ENCODE measurements at regions not wholly inside any gene's neighbourhood (a gene's known extent, or its start where the extent isn't known, plus 50 kb on each side); places are given as distances from the start of the nearest gene placed in this dataset.
"Not testable (repeated sequence)": the region's sequence is repeated elsewhere in the genome, so short reads cannot be mapped to it uniquely, and the experiment has no call there.

DNA sequence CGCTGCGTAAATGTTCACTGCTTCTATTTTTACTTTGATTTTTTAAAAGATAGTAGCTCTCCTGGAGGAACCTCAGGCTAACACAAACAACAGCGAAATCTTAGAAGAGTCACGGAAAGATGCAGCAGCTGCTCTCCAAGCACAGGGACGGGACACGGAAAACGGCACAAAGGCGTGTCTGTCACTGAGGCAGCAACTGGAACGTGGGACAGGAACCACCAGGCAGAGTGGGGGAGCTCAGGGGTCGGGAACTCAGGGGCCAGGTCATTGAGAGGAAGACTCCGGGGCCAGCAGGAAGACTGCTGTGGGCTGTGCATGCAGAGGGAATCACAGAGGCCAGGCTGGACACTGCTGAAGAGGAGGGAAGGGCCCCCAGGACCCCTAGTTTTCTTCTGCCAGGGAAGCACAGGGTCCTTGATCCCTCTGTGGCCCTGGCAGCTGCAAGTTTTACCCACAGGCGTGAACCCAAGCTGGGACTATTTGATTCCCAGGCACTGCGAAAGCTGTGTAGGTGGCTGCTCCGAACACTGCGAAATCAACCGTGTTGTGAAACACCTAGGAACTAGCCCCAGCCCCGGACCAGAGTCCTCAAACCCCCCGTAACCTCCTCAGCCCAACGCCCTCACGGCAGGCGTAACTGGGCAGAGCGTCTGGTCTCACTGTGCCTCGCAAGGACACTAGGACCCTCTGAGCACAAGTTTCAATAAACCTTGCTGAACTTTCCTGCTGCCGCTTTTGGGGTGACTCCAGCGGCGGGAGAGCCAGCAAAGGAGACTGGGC is 263.0 kb downstream of the EIPR1 start:
- DNase-seq, result no peak

DNA sequence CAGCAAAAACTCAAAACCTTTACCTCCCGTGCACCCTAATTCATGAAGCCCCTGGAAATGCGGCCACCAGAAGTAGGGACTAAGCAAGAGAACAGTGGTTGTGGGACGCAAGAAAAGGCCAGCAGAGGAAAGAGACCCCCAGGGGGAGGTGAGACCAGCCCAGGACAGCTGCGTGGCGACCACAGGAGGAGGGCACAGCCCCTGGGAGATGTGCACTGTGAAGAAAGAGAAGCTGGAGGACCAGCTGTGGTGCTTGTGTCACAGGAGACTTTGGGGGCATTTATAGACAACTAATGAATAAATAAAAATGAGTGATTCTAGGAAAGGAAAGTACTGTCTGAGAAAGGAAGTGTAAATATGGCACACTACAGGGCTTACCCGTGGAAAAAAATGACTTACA is 263.8 kb downstream of the EIPR1 start:
- DNase-seq, result no peak

DNA sequence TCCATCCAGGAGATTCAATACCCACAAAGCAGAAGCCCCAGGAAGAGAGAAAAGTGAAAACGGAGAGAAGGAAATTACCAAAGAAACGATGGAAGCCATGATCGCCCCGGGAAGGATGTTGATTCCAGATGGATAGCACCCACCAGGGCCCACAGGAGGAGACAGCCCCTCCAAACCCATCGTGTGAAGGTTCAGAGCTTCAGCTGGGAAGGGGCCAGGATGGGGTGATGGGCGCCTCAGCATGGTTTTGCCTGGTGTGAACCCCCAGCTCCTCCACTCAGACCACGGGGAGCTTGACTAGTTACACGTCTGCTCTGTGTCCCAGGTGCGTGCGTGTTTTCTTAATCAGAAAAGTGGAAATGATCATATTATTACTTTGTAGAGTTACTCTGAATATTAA is 264.5 kb downstream of the EIPR1 start:
- no peak for DNase-seq

DNA sequence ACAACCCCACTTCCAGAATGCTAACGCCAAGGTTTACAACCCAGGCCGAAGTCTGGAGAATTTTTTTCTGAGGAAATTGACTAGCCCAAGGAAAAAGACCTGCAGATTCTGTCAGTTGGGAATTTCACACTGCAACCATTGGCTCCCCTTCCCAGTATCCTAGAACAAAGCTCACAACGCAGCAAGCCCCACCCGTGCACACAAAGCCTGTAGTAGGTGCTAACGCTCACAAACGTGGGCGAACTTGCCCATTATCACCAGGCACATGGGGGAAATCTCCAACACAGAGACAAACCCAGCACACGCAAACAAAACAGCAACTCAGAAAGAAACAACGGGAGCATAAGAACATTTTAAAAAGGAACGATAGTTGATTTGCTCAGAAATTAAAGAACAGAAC is 265.1 kb downstream of the EIPR1 start:
- DNase-seq, result no peak

DNA sequence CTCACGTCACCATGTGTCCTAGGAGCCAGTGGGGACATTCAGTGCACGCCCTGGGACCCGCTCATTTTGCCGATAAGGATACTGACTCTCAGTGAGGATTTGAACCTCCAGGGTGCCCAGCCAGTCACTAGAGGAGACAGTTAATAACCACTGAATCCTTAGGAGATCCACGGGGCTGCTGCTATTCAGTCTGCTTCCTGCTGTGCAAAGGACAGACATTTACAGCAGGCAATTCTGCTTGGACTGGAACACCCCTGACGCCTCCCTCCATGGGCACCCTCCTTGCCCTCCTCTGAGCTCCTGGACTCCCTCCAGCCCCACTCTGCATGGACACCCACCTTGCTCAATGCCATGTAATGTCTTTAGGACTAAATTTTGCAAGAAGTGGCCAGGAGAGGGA is 265.5 kb downstream of the EIPR1 start:
- no peak for DNase-seq

DNA sequence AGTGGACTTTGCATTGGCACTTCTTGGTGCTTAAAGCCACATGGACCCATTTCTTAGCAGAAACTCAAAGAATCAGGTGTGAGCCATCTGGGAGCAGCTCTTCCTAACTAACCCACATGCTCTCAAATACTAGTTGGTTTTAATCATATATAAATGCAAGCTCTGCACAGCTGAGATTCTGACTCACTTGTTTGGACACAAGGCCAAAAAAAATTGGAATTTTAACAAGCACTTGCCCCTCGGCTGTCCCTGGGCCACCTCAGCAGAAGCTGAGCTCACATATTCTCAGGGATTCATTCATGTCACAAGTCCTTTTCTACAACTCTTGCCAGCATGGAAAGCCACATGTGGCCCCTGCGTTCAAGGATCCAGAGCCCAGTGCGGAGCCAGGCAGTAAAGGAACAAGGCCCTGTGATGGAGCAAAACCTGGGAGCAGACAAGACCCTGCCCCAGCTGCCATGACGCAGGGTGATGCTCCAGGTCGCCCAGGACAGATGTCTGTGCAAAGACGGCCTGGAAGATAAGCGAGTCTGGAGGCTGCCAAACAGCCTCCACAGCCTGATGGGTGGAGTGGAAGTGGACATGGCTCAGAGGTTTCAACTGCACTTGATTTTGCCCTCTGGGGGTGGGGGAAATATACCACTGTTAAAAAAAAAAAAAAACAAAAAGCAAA is 266.5 kb downstream of the EIPR1 start:
- DNase-seq, result peak; percentile 47

DNA sequence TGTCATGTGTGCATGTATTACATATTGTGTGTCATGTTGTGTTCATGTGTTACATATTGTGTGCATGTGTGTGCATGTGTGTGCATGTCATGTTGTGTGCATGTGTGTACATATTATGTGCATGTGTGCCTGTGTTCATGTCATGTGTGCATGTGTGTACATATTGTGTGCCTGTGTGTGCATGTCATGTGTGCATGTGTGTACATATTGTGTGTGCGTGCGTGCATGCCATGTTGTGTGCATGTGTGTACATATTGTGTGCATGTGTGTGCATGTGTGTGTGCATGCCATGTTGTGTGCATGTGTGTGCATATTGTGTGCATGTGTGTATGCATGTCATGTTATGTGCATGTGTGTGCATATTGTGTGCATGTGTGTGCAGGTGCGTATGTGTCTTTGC is 267.1 kb downstream of the EIPR1 start:
- DNase-seq, result no peak

DNA sequence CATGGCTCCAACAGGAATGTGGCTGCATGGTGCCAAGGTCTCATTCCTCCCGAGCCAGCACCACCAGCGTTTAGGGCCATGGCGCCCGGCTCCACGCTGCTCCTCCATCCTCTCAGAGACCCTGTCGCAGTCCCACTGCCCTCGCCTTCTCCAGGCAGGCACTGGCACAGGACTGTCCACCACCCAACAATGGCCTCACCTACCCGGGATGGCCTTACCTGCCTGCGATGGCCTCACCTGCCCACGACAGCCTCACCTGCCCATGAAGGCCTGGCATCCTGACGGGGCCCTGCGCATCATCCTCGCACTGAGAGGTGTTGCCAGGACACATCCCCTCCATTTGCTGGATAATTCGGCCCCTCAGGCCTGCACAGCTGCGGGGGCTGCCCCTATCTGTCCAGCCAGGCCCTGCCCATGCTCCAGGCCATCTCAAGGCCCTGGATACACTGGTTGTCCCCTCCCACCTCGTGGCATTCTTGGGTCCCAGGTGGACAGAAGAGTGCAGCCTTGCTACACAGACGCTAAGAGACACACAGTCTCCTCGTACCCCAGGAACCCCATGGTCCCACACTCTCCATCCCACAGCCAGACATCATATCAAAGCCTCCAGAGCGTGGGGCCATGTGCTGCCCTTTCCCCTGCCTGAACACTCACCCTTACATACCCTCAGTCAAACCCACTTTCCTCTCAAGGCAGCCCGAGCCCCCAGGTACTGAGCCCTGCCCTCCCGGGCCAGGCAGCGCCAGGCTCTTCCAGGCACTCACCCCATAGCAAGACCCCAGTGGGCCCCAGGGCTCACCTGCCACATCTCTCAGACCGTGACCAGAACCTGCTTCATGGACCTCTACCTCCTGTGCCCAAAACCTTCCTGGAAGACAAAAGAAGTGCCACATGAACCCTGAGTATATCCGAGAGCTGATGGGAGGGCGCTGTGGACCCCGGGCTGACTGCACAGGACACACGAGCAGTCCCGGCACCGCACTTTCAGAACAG is 268.6 kb downstream of the EIPR1 start:
- DNase-seq, result peak; percentile 51

DNA sequence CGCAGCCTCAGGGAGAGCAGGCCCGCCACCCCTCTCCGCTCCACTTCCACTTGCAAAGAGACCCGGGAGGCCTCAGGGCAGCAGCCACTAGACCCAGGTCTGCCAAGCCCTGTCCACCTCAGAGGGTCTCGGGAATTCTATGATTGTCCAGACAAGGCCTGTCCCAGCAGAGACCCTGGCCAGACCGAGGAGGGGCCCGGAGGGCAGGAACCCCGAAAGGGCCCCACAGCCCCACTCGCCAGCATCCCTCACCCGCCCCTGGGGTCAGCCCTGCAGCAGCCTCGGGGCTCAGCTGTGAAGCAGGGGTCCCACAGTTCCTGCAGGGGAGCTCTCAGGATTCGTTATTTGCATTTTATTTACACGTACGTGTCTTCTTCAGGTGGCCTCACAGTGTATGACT is 269.5 kb downstream of the EIPR1 start:
- peak; percentile 51 for DNase-seq

DNA sequence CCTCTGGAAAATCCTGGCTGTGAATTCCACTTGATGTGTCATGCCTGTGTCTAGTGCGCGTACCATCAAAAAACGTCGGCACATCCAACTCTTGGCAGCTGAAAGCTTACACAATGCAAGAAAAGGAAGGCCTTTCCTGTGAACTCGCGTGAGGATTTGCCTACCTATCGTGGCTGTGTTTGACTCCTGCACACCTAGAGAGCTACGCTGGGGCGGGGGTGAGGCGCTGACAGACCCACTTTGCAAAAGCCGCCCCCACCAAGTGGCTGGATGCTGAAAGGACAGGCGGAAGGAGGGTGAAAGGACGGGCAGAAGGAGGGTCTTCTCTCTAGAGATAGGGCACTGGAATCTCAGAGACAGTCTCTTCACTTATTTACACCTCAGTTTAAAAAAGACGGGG is 270.1 kb downstream of the EIPR1 start:
- DNase-seq, result peak; percentile 52

DNA sequence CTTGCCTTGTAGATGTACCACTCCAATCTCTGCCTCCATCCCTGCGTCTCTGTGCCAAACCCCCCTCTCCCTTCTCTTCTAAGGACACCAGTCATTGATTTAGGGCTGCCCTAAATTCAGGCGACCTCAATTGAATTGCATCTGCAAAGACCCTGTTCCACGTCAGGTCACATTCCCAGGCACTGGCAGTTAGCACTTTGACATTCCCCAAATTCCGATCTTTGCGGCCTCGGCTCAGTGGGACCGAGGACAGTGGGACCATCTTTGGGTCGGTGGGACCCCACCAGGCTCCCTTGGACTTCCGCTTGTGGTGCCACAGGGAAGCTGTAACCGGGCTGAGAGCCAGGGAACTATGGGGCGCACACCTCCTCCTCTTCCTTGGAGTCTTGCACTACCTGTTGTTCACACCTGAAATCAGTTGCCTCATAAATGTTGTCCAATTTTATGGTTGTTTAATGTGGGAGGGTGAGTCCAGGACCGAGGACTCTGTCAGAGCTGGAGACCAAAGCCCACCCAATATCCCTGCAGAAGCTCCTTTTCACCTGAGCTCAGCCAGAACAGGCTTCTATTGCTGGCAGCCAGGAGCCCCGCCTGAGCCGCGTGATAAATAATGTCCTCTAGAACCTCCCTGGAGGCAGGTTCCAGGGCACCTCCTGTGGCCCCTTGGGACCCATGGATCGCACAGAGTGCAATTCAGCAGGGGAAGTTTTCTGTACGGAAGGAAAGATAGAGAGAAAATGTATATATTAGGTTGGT is 271.6 kb downstream of the EIPR1 start:
- DNase-seq, result peak; percentile 67

DNA sequence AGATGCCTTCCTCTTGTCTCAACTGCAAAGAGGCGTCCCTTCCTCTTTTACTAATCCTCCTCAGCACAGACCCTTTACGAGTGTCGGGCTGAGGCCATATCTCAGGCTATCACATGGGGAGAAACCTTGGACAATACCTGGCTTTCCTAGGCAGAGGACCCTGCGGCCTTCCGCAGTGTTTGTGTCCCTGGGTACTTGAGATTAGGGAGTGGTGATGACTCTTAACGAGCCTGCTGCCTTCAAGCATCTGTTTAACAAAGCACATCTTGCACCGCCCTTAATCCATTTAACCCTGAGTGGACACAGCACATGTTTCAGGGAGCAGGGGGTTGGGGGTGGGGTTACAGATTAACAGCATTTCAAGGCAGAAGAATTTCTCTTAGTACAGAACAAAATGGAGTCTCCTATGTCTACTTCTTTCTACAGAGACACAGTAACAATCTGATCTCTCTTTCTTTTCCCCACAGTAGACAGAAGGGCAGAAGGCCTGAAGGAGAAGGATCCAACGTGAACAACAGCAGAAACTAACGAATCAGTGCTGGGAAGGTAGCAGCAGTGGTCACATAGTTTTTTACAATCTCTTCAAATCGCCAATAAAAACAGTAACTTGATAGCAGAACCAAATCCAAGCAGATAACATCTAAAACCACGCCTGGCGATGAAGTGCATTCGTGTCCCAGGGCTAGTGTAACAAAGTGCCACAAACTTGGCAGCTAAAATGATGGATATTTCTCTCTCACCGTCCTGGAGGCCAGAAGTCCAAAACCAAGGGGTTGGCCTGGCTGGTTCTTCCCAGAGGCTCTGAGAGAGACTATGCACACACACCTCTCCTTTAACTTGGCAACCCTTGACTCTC is 272.4 kb downstream of the EIPR1 start:
- DNase-seq, result not testable (repeated sequence)

DNA sequence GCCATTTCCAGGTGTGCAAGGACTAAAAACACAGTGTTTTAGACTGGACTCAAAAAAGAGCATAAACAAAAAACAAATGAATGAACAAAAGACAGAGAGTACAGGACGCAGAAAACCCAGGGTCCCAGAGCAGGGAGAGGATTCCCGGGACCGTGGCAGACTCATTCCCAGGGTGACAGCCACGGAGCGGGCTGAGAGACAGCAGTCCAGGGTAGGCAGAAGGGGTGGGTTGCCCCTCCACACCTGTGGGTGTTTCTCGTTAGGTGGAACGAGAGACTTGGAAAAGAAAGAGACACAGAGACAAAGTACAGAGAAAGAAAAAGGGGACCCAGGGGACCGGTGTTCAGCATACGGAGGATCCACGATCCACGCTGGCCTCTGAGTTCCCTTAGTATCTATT is 273.4 kb downstream of the EIPR1 start:
- no peak for DNase-seq

DNA sequence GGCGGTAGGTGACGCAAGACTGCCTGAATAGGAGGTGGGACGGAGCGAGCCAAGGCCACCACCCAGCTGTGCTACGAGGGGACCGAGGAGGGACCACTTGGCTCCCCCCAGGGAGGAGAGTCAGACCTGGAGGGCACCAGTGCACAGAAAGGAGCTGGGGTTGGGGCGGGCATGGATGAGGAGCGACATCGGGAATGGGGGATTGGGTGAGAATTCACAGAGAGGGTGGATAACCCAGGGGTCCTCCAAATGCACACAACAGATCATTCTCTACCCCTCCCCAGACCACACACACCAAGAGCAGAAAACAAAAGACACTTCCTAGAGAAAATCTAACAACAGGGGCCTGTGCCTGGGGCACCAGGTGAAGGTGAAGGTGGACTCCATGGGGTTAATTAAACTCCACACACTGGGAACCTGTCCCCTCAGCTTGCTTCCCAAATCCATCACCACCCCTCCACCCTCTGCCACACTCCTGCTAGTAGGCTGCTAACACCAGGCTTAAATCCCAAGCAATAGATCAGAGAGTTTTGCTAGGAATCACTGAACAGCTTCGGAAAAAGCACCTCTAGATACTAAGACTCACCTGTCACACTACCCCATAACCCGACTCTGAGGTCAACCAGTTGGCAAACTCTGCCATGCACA is 274.6 kb downstream of the EIPR1 start:
- DNase-seq, result no peak

DNA sequence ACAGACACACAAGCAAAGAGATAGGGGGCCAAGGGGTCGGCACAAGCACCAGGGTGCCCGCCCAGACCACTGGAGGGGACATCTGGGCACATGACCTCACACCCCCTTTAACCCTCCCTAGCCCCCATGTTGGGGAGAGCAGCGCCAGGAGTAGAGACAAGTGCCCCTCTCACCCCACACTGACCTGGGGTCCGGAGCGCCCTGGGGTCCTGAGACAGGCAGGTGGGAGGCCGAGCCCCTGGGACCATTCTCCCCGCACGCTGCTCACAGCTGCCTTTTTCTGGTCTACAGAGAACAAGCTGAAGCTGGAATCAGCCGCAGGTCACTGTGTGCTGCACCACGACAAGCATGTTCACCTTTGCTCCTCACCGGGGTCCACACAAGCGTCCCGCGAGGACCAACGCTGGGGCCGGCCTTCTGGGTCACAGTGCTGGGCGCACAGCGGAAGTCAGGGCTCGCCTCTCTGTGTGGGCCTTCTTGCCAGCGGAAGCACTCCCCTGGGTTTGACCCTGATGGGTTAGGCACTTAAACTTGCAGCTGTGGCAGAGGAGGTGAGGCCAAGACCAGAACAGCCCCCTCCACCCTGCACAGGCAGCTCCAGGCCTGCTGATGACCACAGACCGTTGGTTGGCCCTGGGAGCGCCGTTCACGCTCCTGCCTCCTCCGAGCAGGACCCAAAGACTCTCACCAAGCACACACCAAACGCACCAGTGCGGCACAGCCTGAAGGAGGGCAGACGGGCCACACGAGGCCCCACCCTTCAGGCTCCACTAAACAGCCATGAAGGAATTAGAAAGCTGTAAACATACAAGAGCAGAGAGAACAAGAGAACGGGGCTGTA is 275.3 kb downstream of the EIPR1 start:
- no peak for DNase-seq

DNA sequence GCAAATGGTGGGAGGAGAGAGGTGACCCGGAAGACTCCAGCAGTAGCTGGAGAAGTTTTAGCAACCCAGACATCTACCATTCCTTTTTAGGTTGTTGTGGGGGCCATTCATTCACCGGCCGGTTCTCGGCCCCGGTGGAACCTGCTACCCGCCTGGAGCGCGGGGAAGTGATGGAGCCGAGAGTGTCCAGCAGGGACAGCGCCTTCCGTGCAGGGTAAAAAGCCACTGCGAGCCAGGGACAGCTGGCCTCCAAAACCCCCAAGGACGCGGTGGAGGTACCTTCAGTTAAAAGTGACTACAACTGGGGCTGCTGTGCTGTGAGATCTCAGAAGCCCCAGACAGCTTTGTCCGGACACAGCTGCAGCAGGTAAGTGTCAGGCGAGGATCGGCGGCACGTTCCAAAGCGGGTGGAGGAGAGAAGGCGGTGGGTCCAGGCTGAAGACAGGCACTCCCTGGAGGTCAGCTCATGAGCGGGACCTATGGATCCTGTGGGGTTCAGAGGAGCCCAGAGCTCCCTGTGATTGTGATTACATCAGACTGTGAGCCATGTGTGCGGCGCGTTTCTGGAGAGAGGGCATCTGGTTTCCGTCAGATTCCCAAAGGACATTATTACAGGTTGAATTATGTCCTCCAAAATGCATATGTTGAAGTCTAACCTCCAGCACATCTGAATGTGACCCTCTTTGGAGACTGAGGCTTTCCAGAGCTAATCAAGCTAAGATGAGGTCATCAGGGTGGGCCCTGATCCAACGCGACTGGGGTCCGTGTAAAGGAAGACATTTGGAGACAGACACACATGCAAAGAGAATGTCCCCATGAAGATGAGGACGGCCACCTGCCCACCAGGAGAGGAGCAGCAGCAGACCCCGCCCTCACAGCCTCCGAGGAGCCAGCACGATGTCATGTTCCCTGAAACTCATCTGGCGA is 276.3 kb downstream of the EIPR1 start:
- no peak for DNase-seq

DNA sequence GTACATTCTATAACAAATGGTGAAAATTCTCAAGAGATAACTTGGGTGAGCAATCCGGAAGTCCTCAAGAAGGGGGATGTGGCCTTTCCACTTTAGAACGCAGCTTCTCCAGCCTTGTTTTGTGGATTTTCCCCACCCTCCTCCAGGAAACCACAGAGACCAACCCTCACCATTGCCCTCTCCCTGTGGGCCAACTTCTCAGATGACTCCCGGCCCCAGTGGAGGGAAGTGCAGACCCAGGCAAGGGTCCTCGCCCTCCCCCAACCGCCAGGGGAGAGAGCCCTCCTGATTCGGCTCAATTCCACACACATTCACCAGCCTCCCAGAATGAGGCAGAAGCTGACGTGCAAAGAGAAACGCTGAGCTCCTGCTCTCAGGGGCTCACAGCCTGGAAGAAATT is 277.2 kb downstream of the EIPR1 start:
- DNase-seq, result no peak

DNA sequence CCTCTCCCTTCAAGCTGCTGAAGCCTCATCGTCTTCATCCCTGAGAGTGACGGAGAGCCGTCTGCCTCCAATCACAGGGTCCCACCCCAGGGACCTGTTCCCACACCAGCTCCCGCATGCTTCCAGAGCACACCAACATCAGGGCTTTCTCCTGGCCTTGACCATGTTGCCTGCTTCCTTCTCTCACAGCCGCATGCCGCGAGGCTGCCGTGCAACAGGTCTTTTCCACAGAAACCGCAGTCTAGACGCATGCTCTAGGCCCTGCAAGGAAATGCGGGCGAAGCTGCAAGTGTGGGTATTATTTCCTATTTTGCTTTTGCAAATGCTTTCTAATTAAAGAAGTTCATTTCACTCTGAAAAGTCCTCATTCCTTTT is 277.8 kb downstream of the EIPR1 start:
- DNase-seq, result no peak
